ENCODE measurements at regions not wholly inside any gene's neighbourhood (a gene's known extent, or its start where the extent isn't known, plus 50 kb on each side); places are given as distances from the start of the nearest gene placed in this dataset.

DNA sequence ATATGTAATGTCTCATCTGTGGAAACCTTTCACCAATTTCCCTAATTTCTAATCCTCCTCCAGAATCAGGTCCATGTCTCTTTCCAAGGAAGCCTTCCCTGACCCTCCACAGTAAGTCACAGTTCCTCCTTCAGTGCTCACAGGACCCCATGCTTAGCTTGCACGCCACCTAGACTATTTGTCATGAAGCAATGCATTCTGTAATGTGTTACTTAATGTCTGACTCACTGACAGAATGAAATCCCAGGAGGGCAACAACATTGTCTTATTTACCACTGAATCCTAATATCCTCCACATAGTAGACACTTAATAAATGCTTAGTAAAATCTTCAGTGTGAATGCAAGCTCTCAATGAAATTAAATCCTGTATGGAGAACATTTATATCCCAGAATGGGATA, 245.9 kb upstream of the PLD5 start:
- no peak overlapping the region for H3K4me3 Mint-ChIP-seq
- WGBS (ENCODE audit: insufficient coverage): no CpG with 5 or more reads among the region's 1 CpG
- no peak overlapping the region for H3K4me2 ChIP-seq (replicated peaks; ENCODE audit: extremely low read depth, low read length, poor library complexity, severe bottlenecking)
- no peak for DNase-seq
- H3K9ac ChIP-seq (ENCODE audit: insufficient read depth, low read length, poor library complexity, severe bottlenecking): no peak overlapping the region
- peaks cover 2 to 18% (median 8%) of the 10 kb centered on the region in 7 donors for H3K9me3 Mint-ChIP-seq
- no peak overlapping the region for H3K27ac Mint-ChIP-seq
- H3K79me2 ChIP-seq (ENCODE audit: insufficient read depth, low read length): no peaks in the 10 kb centered on the region
- H3K4me1 Mint-ChIP-seq: no peaks in the 10 kb centered on the region
- no peak overlapping the region for H3K4me3 ChIP-seq (replicated peaks in 1 of 3; ENCODE audit: low read depth in 2 of 3, low read length in 3 of 3)
- no peaks in the 10 kb centered on the region for H4K20me1 ChIP-seq (ENCODE audit: insufficient read depth, low read length)
- H3K4me1 ChIP-seq (ENCODE audit: control insufficient read depth in 1 of 2, insufficient read depth in 2 of 2, low read length in 2 of 2): no peaks in the 10 kb centered on the region
- no peak overlapping the region for H3K27ac ChIP-seq (ENCODE audit: low read depth in 1 of 2, low read length in 2 of 2)
- H3K36me3 Mint-ChIP-seq: no peaks in the 10 kb centered on the region
- H3K9me3 ChIP-seq (replicated peaks in 1 of 2; ENCODE audit: control insufficient read depth in 1 of 2, insufficient read depth in 1 of 2, low read length in 2 of 2): peaks cover 6 to 12% of the 10 kb centered on the region in 2 donors
- H3K27me3 ChIP-seq (ENCODE audit: control insufficient read depth in 2 of 2, insufficient read depth in 2 of 2, low read length in 2 of 2): no peaks in the 10 kb centered on the region
- H3K27me3 Mint-ChIP-seq (ENCODE audit: low read depth in 3 of 3): no peaks in the 10 kb centered on the region
- no peaks in the 10 kb centered on the region for H3K36me3 ChIP-seq (replicated peaks in 1 of 2; ENCODE audit: control insufficient read depth in 1 of 2, insufficient read depth in 2 of 2, low read length in 2 of 2)
- intact Hi-C loops (cut with micrococcal nuclease): no loop called here
- H2AFZ ChIP-seq (ENCODE audit: insufficient read depth, low read depth, low read length, poor library complexity, severe bottlenecking): no peak overlapping the region
- TF ChIP-seq, protein P1, sequence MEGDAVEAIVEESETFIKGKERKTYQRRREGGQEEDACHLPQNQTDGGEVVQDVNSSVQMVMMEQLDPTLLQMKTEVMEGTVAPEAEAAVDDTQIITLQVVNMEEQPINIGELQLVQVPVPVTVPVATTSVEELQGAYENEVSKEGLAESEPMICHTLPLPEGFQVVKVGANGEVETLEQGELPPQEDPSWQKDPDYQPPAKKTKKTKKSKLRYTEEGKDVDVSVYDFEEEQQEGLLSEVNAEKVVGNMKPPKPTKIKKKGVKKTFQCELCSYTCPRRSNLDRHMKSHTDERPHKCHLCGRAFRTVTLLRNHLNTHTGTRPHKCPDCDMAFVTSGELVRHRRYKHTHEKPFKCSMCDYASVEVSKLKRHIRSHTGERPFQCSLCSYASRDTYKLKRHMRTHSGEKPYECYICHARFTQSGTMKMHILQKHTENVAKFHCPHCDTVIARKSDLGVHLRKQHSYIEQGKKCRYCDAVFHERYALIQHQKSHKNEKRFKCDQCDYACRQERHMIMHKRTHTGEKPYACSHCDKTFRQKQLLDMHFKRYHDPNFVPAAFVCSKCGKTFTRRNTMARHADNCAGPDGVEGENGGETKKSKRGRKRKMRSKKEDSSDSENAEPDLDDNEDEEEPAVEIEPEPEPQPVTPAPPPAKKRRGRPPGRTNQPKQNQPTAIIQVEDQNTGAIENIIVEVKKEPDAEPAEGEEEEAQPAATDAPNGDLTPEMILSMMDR (IDR thresholded peaks at IDR 0.05): no peak

DNA sequence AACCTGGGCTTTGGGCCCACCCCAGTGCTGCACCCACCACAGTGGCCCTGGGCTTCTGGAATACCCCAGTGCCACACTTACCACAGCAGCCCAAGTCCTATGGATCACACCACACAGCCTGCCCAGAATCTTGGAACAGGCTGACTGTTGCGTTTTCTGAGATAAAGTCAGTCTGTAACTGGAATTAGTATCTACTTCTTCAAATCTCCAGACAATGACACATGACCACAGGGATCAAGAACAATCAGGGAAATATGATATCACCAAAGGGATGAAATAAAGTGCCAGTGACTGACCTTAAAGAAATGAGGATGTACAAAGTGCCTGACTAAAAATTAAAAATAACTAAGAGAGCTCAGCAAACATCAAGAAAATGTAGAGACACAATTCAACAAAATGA, 239.7 kb upstream of the PLD5 start:
- no peaks in the 10 kb centered on the region for H3K27me3 ChIP-seq (ENCODE audit: control insufficient read depth in 2 of 2, insufficient read depth in 2 of 2, low read length in 2 of 2)
- H4K20me1 ChIP-seq (ENCODE audit: insufficient read depth, low read length): no peaks in the 10 kb centered on the region
- Mint-ChIP-seq H3K9me3 (peaks cover 0 to 17% (median 2%) of the 10 kb centered on the region in 7 donors), H3K4me1 (no peaks in the 10 kb centered on the region), H3K4me3 (no peak overlapping the region), H3K36me3 (no peaks in the 10 kb centered on the region), H3K27me3 (ENCODE audit: low read depth in 3 of 3) (no peaks in the 10 kb centered on the region), H3K27ac (no peak overlapping the region)
- H3K9me3 ChIP-seq (replicated peaks in 1 of 2; ENCODE audit: control insufficient read depth in 1 of 2, insufficient read depth in 1 of 2, low read length in 2 of 2): peaks cover 6 to 11% of the 10 kb centered on the region in 2 donors
- no peak overlapping the region for H2AFZ ChIP-seq (ENCODE audit: insufficient read depth, low read depth, low read length, poor library complexity, severe bottlenecking)
- no peaks in the 10 kb centered on the region for H3K4me1 ChIP-seq (ENCODE audit: control insufficient read depth in 1 of 2, insufficient read depth in 2 of 2, low read length in 2 of 2)
- WGBS (ENCODE audit: insufficient coverage): 100% methylated on average over 1 of the region's 1 CpG
- H3K4me3 ChIP-seq (replicated peaks in 1 of 3; ENCODE audit: low read depth in 2 of 3, low read length in 3 of 3): no peak overlapping the region
- no peak for DNase-seq
- intact Hi-C loops (cut with micrococcal nuclease): no loop called here
- no peak overlapping the region for H3K4me2 ChIP-seq (replicated peaks; ENCODE audit: extremely low read depth, low read length, poor library complexity, severe bottlenecking)
- H3K27ac ChIP-seq (ENCODE audit: low read depth in 1 of 2, low read length in 2 of 2): no peak overlapping the region
- H3K79me2 ChIP-seq (ENCODE audit: insufficient read depth, low read length): no peaks in the 10 kb centered on the region
- H3K36me3 ChIP-seq (replicated peaks in 1 of 2; ENCODE audit: control insufficient read depth in 1 of 2, insufficient read depth in 2 of 2, low read length in 2 of 2): no peaks in the 10 kb centered on the region
- TF ChIP-seq, protein P1 (IDR thresholded peaks at IDR 0.05): no peak
- no peak overlapping the region for H3K9ac ChIP-seq (ENCODE audit: insufficient read depth, low read length, poor library complexity, severe bottlenecking)

Data from CD14-positive monocyte (primary cell).